ENCODE measurements at regions not wholly inside any gene's neighbourhood (a gene's known extent, or its start where the extent isn't known, plus 50 kb on each side); places are given as distances from the start of the nearest gene placed in this dataset.

GRCh38 chr4:106707776-106708463 is 328.2 kb downstream of the DKK2 start:
- intact Hi-C loops (cut with DNase I): no loop called here
- no peak for TF ChIP-seq CTCF (IDR thresholded peaks at IDR 0.05)
- Histone ChIP-seq H3K27ac (peak overlapping the region; percentile 57), H3K4me3 (no peak overlapping the region), H3K4me1 (no peaks in the 10 kb centered on the region), H3K36me3 (no peaks in the 10 kb centered on the region), H3K9me3 (no peaks in the 10 kb centered on the region), H3K27me3 (ENCODE audit: low read depth) (no peaks in the 10 kb centered on the region)
- ATAC-seq (peak; percentile 51 to 74), DNase-seq (no peak)

GRCh38 chr4:106704253-106704870 is 331.8 kb downstream of the DKK2 start:
- Histone ChIP-seq H3K27ac (no peak overlapping the region), H3K4me1 (no peaks in the 10 kb centered on the region), H3K27me3 (ENCODE audit: low read depth) (no peaks in the 10 kb centered on the region), H3K36me3 (no peaks in the 10 kb centered on the region), H3K9me3 (no peaks in the 10 kb centered on the region), H3K4me3 (no peak overlapping the region)
- ATAC-seq (no peak), DNase-seq (no peak)
- TF ChIP-seq CTCF (IDR thresholded peaks at IDR 0.05): no peak
- intact Hi-C loops (cut with DNase I): no loop called here

- DNase-seq: no peak
Measured at GRCh38 chr4:106700321-106700720, 331.7 kb upstream of the GIMD1 start.

GRCh38 chr4:106698621-106699195 is 330.1 kb upstream of the GIMD1 start:
- no peak overlapping the region for H3K4me3 ChIP-seq
- DNase-seq: no peak
- no peaks in the 10 kb centered on the region for H3K36me3 ChIP-seq
- H3K9me3 ChIP-seq: no peaks in the 10 kb centered on the region
- intact Hi-C loops (cut with DNase I): no loop called here
- H3K4me1 ChIP-seq: no peaks in the 10 kb centered on the region
- ATAC-seq: no peak
- no peak for TF ChIP-seq CTCF (IDR thresholded peaks at IDR 0.05)
- H3K27me3 ChIP-seq (ENCODE audit: low read depth): no peaks in the 10 kb centered on the region
- no peak overlapping the region for H3K27ac ChIP-seq

More at GRCh38 chr4:106700321-106700720, 331.7 kb upstream of the GIMD1 start:
- TF ChIP-seq CTCF (IDR thresholded peaks at IDR 0.05): no peak
- Histone ChIP-seq H3K27ac (no peak overlapping the region), H3K27me3 (ENCODE audit: low read depth) (no peaks in the 10 kb centered on the region), H3K4me3 (no peak overlapping the region), H3K9me3 (no peaks in the 10 kb centered on the region), H3K4me1 (no peaks in the 10 kb centered on the region), H3K36me3 (no peaks in the 10 kb centered on the region)
- intact Hi-C loops (cut with DNase I): no loop called here
- ATAC-seq: no peak

- DNase-seq (no peak), ATAC-seq (no peak)
- Histone ChIP-seq H3K27me3 (ENCODE audit: low read depth) (no peaks in the 10 kb centered on the region), H3K27ac (no peak overlapping the region), H3K4me3 (no peak overlapping the region), H3K4me1 (no peaks in the 10 kb centered on the region), H3K36me3 (no peaks in the 10 kb centered on the region), H3K9me3 (no peaks in the 10 kb centered on the region)
- no peak for TF ChIP-seq CTCF (IDR thresholded peaks at IDR 0.05)
- intact Hi-C loops (cut with DNase I): no loop called here
Measured at GRCh38 chr4:106695501-106696262, 327.1 kb upstream of the GIMD1 start.
